SK-N-SH (cell line): ENCODE measurements at regions not wholly inside any gene's neighbourhood (a gene's known extent, or its start where the extent isn't known, plus 50 kb on each side); places are given as distances from the start of the nearest gene placed in this dataset.
"Not testable (repeated sequence)": the region's sequence is repeated elsewhere in the genome, so short reads cannot be mapped to it uniquely, and the experiment has no call there.

Experiments
- CTCF ChIA-PET: fragments of 300-600, 350-600 bp; formaldehyde crosslinking; extraction: SDS; loops from one replicate; lab custom pipeline; 2021; lab: Yijun Ruan, JAX
- POLR2A ChIA-PET: fragments of 350-600 bp; sonication (Branson Sonifier 250); formaldehyde crosslinking; extraction: SDS; loops from one replicate; lab custom pipeline; 2020; ENCODE audit warnings: antibody characterized with exemption, inconsistent platforms; lab: Yijun Ruan, JAX
- DNase-seq: peaks from one replicate; pipeline ENCODE4 v3.0.0; 2012
- H2AFZ ChIP-seq: fragments of 200-600 bp; sonication (generic); 2 replicates; pipeline ENCODE4 v1.8.1; 2016; ENCODE audit warnings: antibody characterized with exemption, mild to moderate bottlenecking, low read depth
- H3F3A ChIP-seq: fragments of 200-600 bp; sonication (generic); replicated peaks from 2 replicates; pipeline ENCODE3; 2016; ENCODE audit warnings: antibody characterized with exemption, mild to moderate bottlenecking; ENCODE audit not compliant: insufficient read depth
- H3K27ac ChIP-seq, 2 experiments: fragments of 200-500 bp in 1 of 2; fragments of 200-600 bp in 1 of 2; sonication (Bioruptor generic) in 1 of 2; sonication (generic), shearing (Covaris generic) in 1 of 2; 2 replicates each; pipeline versions ENCODE4 v1.5.1 to v1.6.1; 2014 to 2016; ENCODE audit warnings: low read depth in 2 of 2, inconsistent platforms in 1 of 2, low read length in 1 of 2, mild to moderate bottlenecking in 1 of 2, mixed read lengths in 1 of 2
- H3K27me3 ChIP-seq: fragments of 200-600 bp; sonication (generic), shearing (Covaris generic); 2 replicates; pipeline ENCODE4 v1.6.1; 2016; ENCODE audit warnings: mixed run types; ENCODE audit not compliant: insufficient read depth
- H3K36me3 ChIP-seq, 2 experiments: fragments of 200-500 bp in 1 of 2; fragments of 200-600 bp in 1 of 2; sonication (Bioruptor generic) in 1 of 2; sonication (generic) in 1 of 2; replicated peaks in 1 of 2; 2 replicates each; pipeline versions ENCODE3 to v1.5.1; 2014 to 2016; ENCODE audit warnings: low read length in 1 of 2, mild to moderate bottlenecking in 1 of 2; ENCODE audit not compliant: insufficient read depth in 2 of 2, control insufficient read depth in 1 of 2
- H3K4me1 ChIP-seq, 2 experiments: fragments of 200-500 bp in 1 of 2; fragments of 200-600 bp in 1 of 2; sonication (Bioruptor generic) in 1 of 2; sonication (generic), shearing (Covaris generic) in 1 of 2; 2 replicates each; pipeline versions ENCODE4 v1.5.1 to v1.6.1; 2014 to 2016; ENCODE audit warnings: low read depth in 1 of 2, low read length in 1 of 2, mixed run types in 1 of 2; ENCODE audit not compliant: insufficient read depth in 2 of 2, control insufficient read depth in 1 of 2
- H3K4me2 ChIP-seq: fragments of 200-600 bp; sonication (generic), shearing (Covaris generic); 2 replicates; pipeline ENCODE4 v1.6.1; 2017; ENCODE audit warnings: mixed run types
- H3K4me3 ChIP-seq, 2 experiments: fragments of 200-500 bp in 1 of 2; fragments of 200-600 bp in 1 of 2; sonication (Bioruptor generic) in 1 of 2; sonication (generic), shearing (Covaris generic) in 1 of 2; 2 replicates each; pipeline versions ENCODE4 v1.5.1 to v1.8.1; 2014 to 2016; ENCODE audit warnings: low read depth in 2 of 2, inconsistent platforms in 1 of 2, low read length in 1 of 2, mild to moderate bottlenecking in 1 of 2, mixed read lengths in 1 of 2, moderate library complexity in 1 of 2
- H3K79me2 ChIP-seq: fragments of 200-600 bp; sonication (generic); 2 replicates; pipeline ENCODE4 v1.8.1; 2017; ENCODE audit warnings: mild to moderate bottlenecking; ENCODE audit not compliant: insufficient read depth
- H3K9ac ChIP-seq: fragments of 200-600 bp; sonication (generic); 2 replicates; pipeline ENCODE4 v1.6.1; 2017; ENCODE audit warnings: mixed run types
- H3K9me2 ChIP-seq: fragments of 200-600 bp; sonication (generic); 2 replicates; pipeline ENCODE4 v1.6.1; 2017; ENCODE audit warnings: mixed run types
- H3K9me3 ChIP-seq: fragments of 200-600 bp; sonication (generic); 2 replicates; pipeline ENCODE4 v1.6.1; 2017; ENCODE audit warnings: mixed run types, mild to moderate bottlenecking, moderate library complexity
- H4K20me1 ChIP-seq: fragments of 200-600 bp; sonication (generic); 2 replicates; pipeline ENCODE4 v1.6.1; 2017; ENCODE audit warnings: mild to moderate bottlenecking, mixed run types; ENCODE audit not compliant: insufficient read depth
- CHD2 ChIP-seq: fragments of 150-350 bp; IDR thresholded peaks from 2 replicates; pipeline ENCODE4 v1.6.1; 2018; ENCODE audit warnings: low read length; ENCODE audit not compliant: partially characterized antibody
- GATA2 ChIP-seq: sonication (generic); formaldehyde crosslinking; IDR thresholded peaks from 2 replicates; pipeline ENCODE4 v1.5.0; 2020; ENCODE audit warnings: mild to moderate bottlenecking, missing genetic modification reagents
- MEF2A ChIP-seq: IDR thresholded peaks from 2 replicates; pipeline ENCODE4 v1.4.0; 2012; ENCODE audit warnings: low read depth, borderline replicate concordance
- NFIC ChIP-seq: IDR thresholded peaks from 2 replicates; pipeline ENCODE4 v1.4.0; 2012; ENCODE audit warnings: borderline replicate concordance
- NRF1 ChIP-seq: IDR thresholded peaks from 2 replicates; pipeline ENCODE4 v1.6.1; 2012; ENCODE audit warnings: low read depth, mild to moderate bottlenecking, low read length
- POLR2AphosphoS5 ChIP-seq: IDR thresholded peaks from 2 replicates; pipeline ENCODE4 v1.6.1; 2012; ENCODE audit warnings: low read depth, low read length
- SMC3 ChIP-seq: IDR thresholded peaks from 2 replicates; pipeline ENCODE4 v1.6.1; 2012; ENCODE audit warnings: low read depth, low read length, improper control_type of control experiment
- TCF12 ChIP-seq: IDR thresholded peaks from 2 replicates; pipeline ENCODE4 v1.4.0; 2012
- WGBS: methylation state at CpG from one replicate; pipeline ENCODE4 v1.1.6; 2017; ENCODE audit warnings: low lambda C conversion rate; 5-methylcytosine and 5-hydroxymethylcytosine counted together
- TF ChIP-seq, protein P1 (sequence below): IDR thresholded peaks from 2 replicates; pipeline ENCODE4; 2012

- Histone ChIP-seq H3K36me3 (no peaks in the 10 kb centered on the region), H3K9ac (no peak overlapping the region), H3K27me3 (no peaks in the 10 kb centered on the region), H3K79me2 (no peaks in the 10 kb centered on the region), H3F3A (no peaks in the 10 kb centered on the region), H2AFZ (no peak overlapping the region), H3K27ac (no peak overlapping the region; a peak in 2 of 4 replicates), H4K20me1 (no peaks in the 10 kb centered on the region), H3K4me1 (peaks cover 0 to 3% of the 10 kb centered on the region in 2 experiments; a peak in 1 of 4 replicates), H3K4me3 (no peak overlapping the region), H3K4me2 (no peak overlapping the region), H3K9me2 (no peaks in the 10 kb centered on the region), H3K9me3 (no peaks in the 10 kb centered on the region)
- WGBS: 77% methylated on average over 1 of the region's 1 CpG
- DNase-seq: no peak
- ChIA-PET CTCF (no interaction called here), POLR2A (no interaction called here)
- TF ChIP-seq, protein P1, sequence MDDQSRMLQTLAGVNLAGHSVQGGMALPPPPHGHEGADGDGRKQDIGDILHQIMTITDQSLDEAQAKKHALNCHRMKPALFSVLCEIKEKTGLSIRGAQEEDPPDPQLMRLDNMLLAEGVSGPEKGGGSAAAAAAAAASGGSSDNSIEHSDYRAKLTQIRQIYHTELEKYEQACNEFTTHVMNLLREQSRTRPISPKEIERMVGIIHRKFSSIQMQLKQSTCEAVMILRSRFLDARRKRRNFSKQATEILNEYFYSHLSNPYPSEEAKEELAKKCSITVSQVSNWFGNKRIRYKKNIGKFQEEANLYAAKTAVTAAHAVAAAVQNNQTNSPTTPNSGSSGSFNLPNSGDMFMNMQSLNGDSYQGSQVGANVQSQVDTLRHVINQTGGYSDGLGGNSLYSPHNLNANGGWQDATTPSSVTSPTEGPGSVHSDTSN: no peak
- TF ChIP-seq TCF12: no peak
- TF ChIP-seq SMC3: no peak
These were observed 187.1 kb upstream of the SEMA3E start for GRCh38 chr7:83836028-83836427.

DNA sequence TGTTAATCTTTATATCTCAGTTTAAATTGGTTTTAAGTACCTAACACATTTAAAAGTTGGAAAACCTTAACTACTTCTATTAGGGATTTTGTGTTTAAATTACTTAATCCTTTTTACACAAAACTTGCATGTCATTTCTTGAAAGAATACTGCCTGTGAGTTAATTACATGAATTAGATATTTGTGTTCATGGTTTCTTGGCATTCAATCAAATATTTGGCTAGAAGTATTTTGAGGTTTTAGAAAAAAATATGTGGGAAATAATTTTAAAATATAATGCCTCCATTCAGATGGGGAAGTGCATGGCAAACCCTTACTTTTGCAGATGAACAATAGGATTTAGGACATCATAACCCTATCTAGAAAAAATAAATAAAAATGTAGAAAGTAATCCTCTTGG, 186.5 kb upstream of the SEMA3E start:
- ChIA-PET CTCF (no interaction called here), POLR2A (no interaction called here)
- TF ChIP-seq NRF1: no peak
- no peak for TF ChIP-seq GATA2 (CRISPR knock-in tag)
- TF ChIP-seq POLR2AphosphoS5: no peak
- TF ChIP-seq TCF12: no peak
- no peak for TF ChIP-seq MEF2A
- no peak for TF ChIP-seq CHD2
- TF ChIP-seq NFIC: peak; percentile 28; the same call in 1 of the 2 replicates

DNA sequence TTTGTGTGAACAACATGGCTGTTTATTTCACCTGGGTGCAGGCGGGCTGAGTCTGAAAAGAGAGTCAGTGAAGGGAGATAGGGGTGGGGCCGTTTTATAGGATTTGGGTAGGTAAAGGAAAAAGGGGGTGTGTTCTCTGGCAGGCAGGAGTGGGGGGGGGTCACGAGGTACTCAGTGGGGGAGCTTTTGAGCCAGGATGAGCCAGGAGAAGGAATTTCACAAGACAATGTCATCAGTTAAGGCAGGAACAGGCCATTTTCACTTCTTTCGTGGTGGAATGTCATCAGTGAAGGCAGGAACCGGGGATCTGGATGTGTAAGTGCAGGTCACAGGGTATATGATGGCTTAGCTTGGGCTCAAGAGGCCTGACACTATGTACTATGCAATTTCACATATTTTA, 184.8 kb upstream of the SEMA3E start:
- H3K27me3 ChIP-seq, POLR2A ChIA-PET, H3K4me1 ChIP-seq, H3K4me2 ChIP-seq, H3K9me2 ChIP-seq, H4K20me1 ChIP-seq, H3K9me3 ChIP-seq, DNase-seq, H3K27ac ChIP-seq, H2AFZ ChIP-seq, H3K9ac ChIP-seq, H3K36me3 ChIP-seq, H3F3A ChIP-seq, H3K79me2 ChIP-seq, H3K4me3 ChIP-seq: not testable (repeated sequence)
- CTCF ChIA-PET: interaction anchor here (1.3 kb wide), 1 partner anchor 178 kb away, joined by 3 read pairs; no protein-coding TSS in a partner anchor
- WGBS: 79% methylated on average over 5 of the region's 5 CpGs

More for the DNA sequence above, 186.5 kb upstream of the SEMA3E start:
- Histone ChIP-seq H3K4me3 (no peak overlapping the region), H3K27ac (peak overlapping the region in 1 of 2 experiments; percentile 53; a peak in 1 of 4 replicates), H3K27me3 (no peaks in the 10 kb centered on the region), H3K79me2 (no peaks in the 10 kb centered on the region), H4K20me1 (no peaks in the 10 kb centered on the region), H3K9ac (no peak overlapping the region), H3K36me3 (no peaks in the 10 kb centered on the region), H3K4me1 (peaks cover 0 to 3% of the 10 kb centered on the region in 2 experiments; a peak in 1 of 4 replicates), H3K9me2 (no peaks in the 10 kb centered on the region), H3F3A (no peaks in the 10 kb centered on the region), H3K4me2 (no peak overlapping the region), H3K9me3 (no peaks in the 10 kb centered on the region), H2AFZ (0 out of 2 replicates have a peak overlapping the region, but pooled peaks have one; percentile 0)
- no peak for DNase-seq
